Adipocyte (in vitro differentiated cells): ENCODE measurements at regions not wholly inside any gene's neighbourhood (a gene's known extent, or its start where the extent isn't known, plus 50 kb on each side); places are given as distances from the start of the nearest gene placed in this dataset.

Source experiments
- DNase-seq: peaks from one replicate; pipeline ENCODE4 v3.0.0-alpha.2; 2015; ENCODE audit warnings: low read depth
- H3K27me3 ChIP-seq: replicated peaks from 2 replicates; pipeline ENCODE4 v1.7.0; 2013; ENCODE audit warnings: mild to moderate bottlenecking, low read length, moderate library complexity; ENCODE audit not compliant: control insufficient read depth, insufficient read depth
- H3K36me3 ChIP-seq: 2 replicates; pipeline ENCODE4 v1.7.0; 2013; ENCODE audit warnings: low read length, mild to moderate bottlenecking, moderate library complexity; ENCODE audit not compliant: control insufficient read depth, insufficient read depth, severe bottlenecking
- H3K4me1 ChIP-seq: 2 replicates; pipeline ENCODE4 v1.7.0; 2013; ENCODE audit warnings: mild to moderate bottlenecking, low read length, moderate library complexity; ENCODE audit not compliant: control insufficient read depth, insufficient read depth
- H3K4me3 ChIP-seq: 2 replicates; pipeline ENCODE4 v1.7.0; 2013; ENCODE audit warnings: mild to moderate bottlenecking, low read length, moderate library complexity
- H3K9ac ChIP-seq: 2 replicates; pipeline ENCODE4 v1.7.0; 2013; ENCODE audit warnings: mild to moderate bottlenecking, low read length, moderate library complexity
- H3K9me3 ChIP-seq: 2 replicates; pipeline ENCODE4 v1.7.0; 2013; ENCODE audit warnings: mild to moderate bottlenecking, low read length, moderate library complexity; ENCODE audit not compliant: control insufficient read depth

- no peaks in the 10 kb centered on the region for H3K36me3 ChIP-seq
- no peak overlapping the region for H3K4me3 ChIP-seq
- H3K9me3 ChIP-seq, result peaks cover 16% of the 10 kb centered on the region
- no peak for DNase-seq
- H3K27me3 ChIP-seq, result peaks cover 22% of the 10 kb centered on the region
- no peak overlapping the region for H3K9ac ChIP-seq
- H3K4me1 ChIP-seq, result no peaks in the 10 kb centered on the region
These were observed 181.8 kb downstream of the DLL1 start for GRCh38 chr6:170108890-170109587.

DNA sequence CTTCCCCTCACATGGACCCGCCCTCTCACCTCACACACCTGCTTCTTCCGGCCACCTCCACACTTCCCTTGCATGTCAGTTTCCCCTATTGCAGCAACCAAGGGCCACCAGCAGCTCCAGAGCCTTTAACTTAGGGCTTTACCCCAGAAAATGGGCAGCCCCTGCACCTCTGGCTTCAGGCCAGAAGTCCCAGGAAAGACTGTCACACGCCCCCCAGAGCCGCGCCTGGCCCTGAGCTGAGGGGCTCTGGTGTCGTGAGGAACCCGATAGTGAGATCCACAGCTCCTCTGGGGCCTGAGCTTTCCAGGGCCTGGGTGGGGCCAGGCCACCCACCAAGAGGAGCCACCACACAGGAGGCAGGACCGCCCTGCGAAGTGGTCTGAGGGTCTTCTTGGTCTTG is 182.4 kb downstream of the DLL1 start:
- Histone ChIP-seq H3K36me3 (no peaks in the 10 kb centered on the region), H3K9me3 (peaks cover 16% of the 10 kb centered on the region), H3K4me3 (no peak overlapping the region), H3K9ac (no peak overlapping the region), H3K4me1 (no peaks in the 10 kb centered on the region), H3K27me3 (peaks cover 18% of the 10 kb centered on the region)
- no peak for DNase-seq

GRCh38 chr6:170107606-170108222 is 183.2 kb downstream of the DLL1 start:
- no peak overlapping the region for H3K4me3 ChIP-seq
- no peak for DNase-seq

DNA sequence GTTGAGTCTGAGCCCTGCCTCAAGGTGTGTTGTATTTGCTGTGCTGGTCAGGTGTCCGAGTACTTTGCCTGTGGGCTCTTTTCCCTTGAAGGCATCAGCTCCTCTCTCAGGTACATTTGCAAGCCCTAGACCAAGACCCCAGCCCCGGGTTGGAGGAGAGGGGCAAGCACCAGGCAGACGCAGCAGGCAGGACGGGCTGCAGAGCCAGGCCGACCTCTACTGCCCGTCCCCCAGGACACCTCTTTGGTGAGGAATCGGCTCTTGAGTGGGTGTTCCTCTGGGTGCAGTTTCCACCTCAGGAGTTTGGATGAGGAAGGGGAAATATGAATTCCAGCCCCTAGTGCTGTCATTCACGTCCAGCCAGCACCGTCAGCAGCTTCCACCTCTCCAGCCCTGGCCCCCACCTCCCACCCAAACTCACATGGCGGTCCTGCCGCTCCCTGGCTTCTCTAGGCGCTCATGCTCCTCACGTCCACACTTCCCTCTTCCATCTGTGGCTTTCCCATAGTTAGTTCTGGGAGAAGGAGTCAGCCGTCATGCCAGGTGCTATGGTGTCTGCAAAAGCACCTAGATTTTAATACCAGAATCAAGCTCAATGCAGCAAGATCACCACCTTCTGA is 183.9 kb downstream of the DLL1 start:
- no peak overlapping the region for H3K4me3 ChIP-seq
- no peak for DNase-seq
- peaks cover 16% of the 10 kb centered on the region for H3K9me3 ChIP-seq
- H3K27me3 ChIP-seq, result peaks cover 13% of the 10 kb centered on the region
- H3K4me1 ChIP-seq, result no peaks in the 10 kb centered on the region
- no peak overlapping the region for H3K9ac ChIP-seq
- H3K36me3 ChIP-seq, result no peaks in the 10 kb centered on the region

More at GRCh38 chr6:170107606-170108222, 183.2 kb downstream of the DLL1 start:
- no peak overlapping the region for H3K9ac ChIP-seq
- H3K4me1 ChIP-seq, result no peaks in the 10 kb centered on the region
- no peaks in the 10 kb centered on the region for H3K36me3 ChIP-seq
- H3K27me3 ChIP-seq, result peaks cover 14% of the 10 kb centered on the region
- H3K9me3 ChIP-seq, result peaks cover 16% of the 10 kb centered on the region

GRCh38 chr6:170102582-170103481 is 188.0 kb downstream of the DLL1 start:
- H3K4me1 ChIP-seq, result no peaks in the 10 kb centered on the region
- DNase-seq, result no peak
- no peaks in the 10 kb centered on the region for H3K36me3 ChIP-seq

DNA sequence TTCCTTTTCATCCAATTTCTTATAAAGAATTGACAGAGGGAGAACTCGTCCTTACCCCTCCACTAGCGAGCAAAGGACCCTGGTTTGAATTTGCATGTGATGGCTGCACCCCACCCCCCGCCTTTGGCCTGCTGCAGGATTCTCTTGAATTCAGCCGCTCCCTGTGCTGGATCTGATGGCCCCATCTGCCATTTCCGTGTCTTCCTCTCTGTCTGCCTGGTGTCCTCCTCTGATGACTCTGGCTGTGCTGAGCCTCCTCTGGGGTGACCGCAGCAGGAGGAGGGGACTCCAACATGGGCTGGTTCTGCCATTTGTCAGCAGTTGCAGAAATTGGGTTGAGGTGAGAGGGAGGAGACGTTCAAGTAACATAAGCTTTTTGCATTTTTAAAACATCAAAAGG is 188.8 kb downstream of the DLL1 start:
- Histone ChIP-seq H3K4me3 (no peak overlapping the region), H3K9me3 (peaks cover 21% of the 10 kb centered on the region), H3K9ac (no peak overlapping the region), H3K27me3 (peaks cover 17% of the 10 kb centered on the region), H3K36me3 (no peaks in the 10 kb centered on the region), H3K4me1 (no peaks in the 10 kb centered on the region)
- no peak for DNase-seq

More at GRCh38 chr6:170102582-170103481, 188.0 kb downstream of the DLL1 start:
- Histone ChIP-seq H3K9me3 (peaks cover 21% of the 10 kb centered on the region), H3K9ac (no peak overlapping the region), H3K4me3 (no peak overlapping the region), H3K27me3 (peaks cover 9% of the 10 kb centered on the region)

DNA sequence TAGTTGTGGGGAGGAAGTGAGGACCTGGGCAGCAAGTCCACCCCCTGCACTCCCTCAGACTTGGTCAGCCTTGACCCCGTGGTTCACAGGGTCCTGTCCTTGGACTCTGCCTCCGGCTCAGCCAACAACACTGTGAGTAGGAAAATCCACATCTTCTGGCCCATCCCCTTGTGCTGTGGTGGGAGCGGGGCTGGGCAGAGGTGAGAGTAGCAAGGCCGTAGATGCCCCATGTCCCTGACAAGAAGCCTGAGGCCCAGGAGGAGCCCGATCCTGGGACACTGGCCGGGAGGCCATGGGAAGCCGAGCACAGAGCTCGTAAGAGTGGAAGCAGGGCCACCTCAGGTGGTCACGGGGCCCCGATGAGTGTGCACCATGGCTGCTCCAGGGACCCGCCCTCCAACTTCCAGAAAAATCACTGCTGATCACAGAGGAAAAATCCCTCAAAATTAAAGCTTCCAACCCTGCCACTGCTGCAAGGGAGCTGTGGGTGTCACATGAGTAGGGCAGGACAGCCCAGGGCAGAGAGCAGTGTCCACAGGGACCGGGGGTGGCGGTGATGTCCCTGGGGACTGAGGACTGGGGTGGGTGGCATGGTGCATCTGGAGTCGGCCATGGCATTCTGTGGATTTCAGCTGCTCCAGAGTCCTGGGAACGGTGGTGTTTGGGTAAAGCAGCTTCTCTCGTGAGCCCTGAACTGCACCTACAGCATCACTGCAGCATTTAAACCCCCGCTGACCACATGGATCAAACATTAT is 189.4 kb downstream of the DLL1 start:
- H3K9ac ChIP-seq, result no peak overlapping the region
- no peaks in the 10 kb centered on the region for H3K36me3 ChIP-seq
- H3K4me3 ChIP-seq, result no peak overlapping the region
- no peaks in the 10 kb centered on the region for H3K4me1 ChIP-seq
- H3K27me3 ChIP-seq, result peaks cover 18% of the 10 kb centered on the region
- no peak for DNase-seq
- H3K9me3 ChIP-seq, result peaks cover 21% of the 10 kb centered on the region

DNA sequence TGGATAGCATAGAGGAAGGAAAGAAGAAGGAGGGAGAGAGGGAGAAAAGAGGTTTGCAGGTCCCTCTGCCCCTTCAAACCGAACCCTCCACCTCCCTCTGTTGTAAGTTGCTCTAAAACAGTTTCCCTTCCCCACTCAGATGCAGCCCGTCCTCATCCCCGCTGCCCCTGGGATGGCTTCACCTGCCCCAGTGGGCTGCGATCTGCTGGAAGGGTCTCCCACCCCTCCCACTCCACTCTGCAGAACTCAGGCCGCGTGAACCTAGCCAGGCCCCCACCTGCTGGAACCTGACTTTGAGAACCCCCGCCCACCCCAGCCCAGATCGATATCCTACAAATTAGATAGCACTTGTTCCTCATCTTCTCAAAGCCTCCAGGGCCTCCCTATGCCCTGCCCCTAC is 190.8 kb downstream of the DLL1 start:
- no peaks in the 10 kb centered on the region for H3K36me3 ChIP-seq
- H3K27me3 ChIP-seq, result peaks cover 19% of the 10 kb centered on the region
- no peak overlapping the region for H3K9ac ChIP-seq
- no peak for DNase-seq
- H3K4me1 ChIP-seq, result no peaks in the 10 kb centered on the region
- H3K9me3 ChIP-seq, result peaks cover 10% of the 10 kb centered on the region
- H3K4me3 ChIP-seq, result no peak overlapping the region

- Histone ChIP-seq H3K27me3 (peaks cover 17% of the 10 kb centered on the region), H3K9ac (no peak overlapping the region), H3K36me3 (no peaks in the 10 kb centered on the region), H3K9me3 (peaks cover 4% of the 10 kb centered on the region), H3K4me1 (no peaks in the 10 kb centered on the region), H3K4me3 (no peak overlapping the region)
- DNase-seq, result no peak
These were observed 191.5 kb downstream of the DLL1 start for GRCh38 chr6:170099387-170099786.

- H3K4me3 ChIP-seq, result no peak overlapping the region
- H3K9me3 ChIP-seq, result peaks cover 4% of the 10 kb centered on the region
- DNase-seq, result no peak
These were observed 192.3 kb downstream of the DLL1 start for GRCh38 chr6:170098428-170099170.

More at GRCh38 chr6:170098428-170099170, 192.3 kb downstream of the DLL1 start:
- no peak overlapping the region for H3K9ac ChIP-seq
- H3K36me3 ChIP-seq, result no peaks in the 10 kb centered on the region
- no peaks in the 10 kb centered on the region for H3K4me1 ChIP-seq
- H3K27me3 ChIP-seq, result peaks cover 24% of the 10 kb centered on the region
